NCI-H128 (cell line): ENCODE measurements at regions not wholly inside any gene's neighbourhood (a gene's known extent, or its start where the extent isn't known, plus 50 kb on each side); places are given as distances from the start of the nearest gene placed in this dataset.

Experiments used
- DNase-seq: peaks from one replicate; lab custom pipeline; 2025; ENCODE audit not compliant: unreplicated experiment; lab: John Stamatoyannopoulos, UW

DNA sequence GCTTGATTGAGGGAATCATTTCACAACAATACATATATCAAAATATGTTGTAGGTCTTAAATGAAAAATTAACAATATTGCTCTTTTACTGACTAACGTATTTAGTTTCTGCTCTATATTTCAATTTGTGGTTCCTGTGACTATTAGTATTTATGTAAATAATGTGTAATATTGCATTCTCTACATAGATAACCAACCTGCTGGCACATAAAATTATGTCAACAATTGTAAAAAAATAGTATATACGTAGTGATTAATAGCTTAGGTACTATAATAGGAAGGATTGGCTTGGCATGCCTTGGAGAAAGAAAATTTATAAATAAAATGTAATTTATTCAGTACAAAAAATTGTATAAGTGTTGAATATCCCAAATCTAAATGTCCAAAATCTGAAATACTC, 1336.1 kb downstream of the PCDH9 start:
- DNase-seq = no peak

DNA sequence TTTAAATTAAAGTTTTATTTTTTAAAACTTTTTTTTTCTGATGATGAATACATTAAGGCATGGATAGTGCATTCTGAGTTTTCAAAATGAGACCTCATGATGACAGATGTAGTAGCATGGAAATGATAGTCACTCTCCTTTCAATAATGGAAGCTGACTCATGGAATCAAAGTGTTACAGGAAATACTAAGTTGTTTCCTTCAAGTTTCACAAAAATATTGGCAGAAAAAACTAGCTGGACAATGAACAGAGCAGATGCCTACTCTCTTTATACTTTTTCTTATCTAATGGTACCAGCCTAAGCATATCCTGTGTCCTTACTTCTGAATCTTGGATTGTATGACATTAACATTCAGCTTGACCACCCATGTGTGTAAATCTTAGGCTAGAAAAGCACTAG, 1337.3 kb downstream of the PCDH9 start:
- DNase-seq = no peak

- no peak for DNase-seq
Measured at GRCh38 chr13:65889368-65889767, 1340.8 kb downstream of the PCDH9 start.

DNA sequence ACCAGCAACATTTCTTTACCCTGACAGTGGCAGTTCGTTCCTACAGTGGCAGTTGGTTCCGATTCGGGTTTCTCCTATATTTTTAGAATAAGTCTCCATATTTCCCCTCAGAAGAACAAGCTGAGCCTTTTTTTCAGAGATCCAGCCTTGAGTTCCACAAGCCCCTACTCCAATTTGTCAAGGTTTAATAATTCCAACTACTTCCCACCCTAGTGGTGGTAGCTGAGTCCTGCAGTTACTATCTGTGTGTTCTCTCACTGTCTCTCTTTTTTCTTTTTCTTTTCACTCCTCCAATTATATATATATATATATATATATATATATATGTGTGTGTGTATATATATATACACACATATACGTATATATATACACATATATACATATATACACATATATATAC, 1347.3 kb downstream of the PCDH9 start:
- DNase-seq = no peak

GRCh38 chr13:65881561-65882155, 1348.5 kb downstream of the PCDH9 start:
- no peak for DNase-seq

DNA sequence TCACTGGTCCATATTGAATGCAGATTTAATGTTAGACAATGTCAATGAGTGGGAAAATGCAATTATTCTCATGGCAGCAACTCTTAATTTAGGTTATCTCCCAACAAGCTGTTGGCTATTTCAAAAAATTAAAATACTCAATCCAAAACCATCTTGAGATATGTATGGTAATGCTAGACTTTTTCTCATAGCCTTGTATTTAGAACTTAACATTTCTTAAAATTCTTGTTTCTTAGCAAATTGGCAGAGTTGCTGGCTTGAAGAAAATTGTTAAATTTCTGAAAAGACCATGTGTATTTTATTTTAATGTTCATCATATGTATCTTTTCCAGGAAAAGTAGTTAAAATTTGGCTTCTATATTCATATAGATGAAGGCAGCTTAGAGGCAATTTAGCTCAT, 1355.1 kb downstream of the PCDH9 start:
- no peak for DNase-seq

GRCh38 chr13:65872448-65872847, 1357.7 kb downstream of the PCDH9 start:
- DNase-seq = no peak

- no peak for DNase-seq
Measured at GRCh38 chr13:65868884-65869283, 1361.3 kb downstream of the PCDH9 start.

- no peak for DNase-seq
Measured at GRCh38 chr13:65868099-65868498, 1362.0 kb downstream of the PCDH9 start.

- DNase-seq = no peak
Measured at GRCh38 chr13:65866138-65866537, 1364.0 kb downstream of the PCDH9 start.

- no peak for DNase-seq
Measured at GRCh38 chr13:65865206-65865605, 1364.9 kb downstream of the PCDH9 start.

GRCh38 chr13:65864039-65864438, 1366.1 kb downstream of the PCDH9 start:
- no peak for DNase-seq

- no peak for DNase-seq
Measured at GRCh38 chr13:65860306-65860705, 1369.8 kb downstream of the PCDH9 start.

- no peak for DNase-seq
Measured at GRCh38 chr13:65857942-65858565, 1372.1 kb downstream of the PCDH9 start.

DNA sequence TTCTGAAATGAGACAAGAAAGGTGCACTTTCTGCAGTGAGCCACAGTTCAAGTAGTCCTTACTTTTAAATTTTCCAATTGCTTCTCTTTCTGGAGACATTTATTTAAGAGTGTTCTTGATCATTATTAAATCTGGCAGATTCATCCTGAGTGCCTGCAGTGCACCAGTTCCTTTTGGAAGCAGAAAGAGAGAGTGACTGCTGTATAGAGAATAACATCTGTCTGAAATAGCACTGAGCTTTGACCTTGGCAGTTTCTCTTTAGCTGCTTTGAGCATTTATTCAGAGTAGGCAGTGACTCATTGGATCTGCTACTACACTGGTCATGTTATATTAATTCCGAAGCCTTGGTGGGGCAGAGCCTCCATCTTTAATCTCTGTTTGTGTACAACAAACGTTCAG, 1373.7 kb downstream of the PCDH9 start:
- DNase-seq = no peak

DNA sequence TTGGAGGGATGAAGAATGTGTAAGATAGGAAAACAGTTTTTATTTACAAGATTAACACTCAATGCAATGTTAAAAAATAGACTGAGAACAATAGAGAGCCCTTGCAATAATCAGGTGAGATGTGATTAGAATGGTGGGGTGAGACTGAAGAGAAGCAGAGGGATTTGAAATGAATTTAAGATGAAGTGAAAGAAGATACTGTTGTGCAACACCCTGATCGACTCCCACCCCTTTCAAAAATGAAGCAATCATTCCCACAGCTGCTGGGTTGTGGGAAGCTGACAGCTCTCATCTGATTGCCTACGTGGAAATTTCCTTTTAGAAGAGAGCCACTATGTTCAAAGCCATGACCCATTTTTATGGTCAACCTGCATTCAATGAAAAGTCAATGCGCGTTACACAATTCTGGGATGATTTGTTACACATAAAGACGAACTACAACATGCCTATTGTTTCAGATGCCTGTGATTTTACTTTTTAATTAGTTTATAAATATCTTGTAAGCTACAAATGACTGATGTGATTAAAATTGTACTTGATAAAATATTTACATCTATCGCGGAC, 1374.8 kb downstream of the PCDH9 start:
- no peak for DNase-seq

- no peak for DNase-seq
Measured at GRCh38 chr13:65854431-65854830, 1375.7 kb downstream of the PCDH9 start.

DNA sequence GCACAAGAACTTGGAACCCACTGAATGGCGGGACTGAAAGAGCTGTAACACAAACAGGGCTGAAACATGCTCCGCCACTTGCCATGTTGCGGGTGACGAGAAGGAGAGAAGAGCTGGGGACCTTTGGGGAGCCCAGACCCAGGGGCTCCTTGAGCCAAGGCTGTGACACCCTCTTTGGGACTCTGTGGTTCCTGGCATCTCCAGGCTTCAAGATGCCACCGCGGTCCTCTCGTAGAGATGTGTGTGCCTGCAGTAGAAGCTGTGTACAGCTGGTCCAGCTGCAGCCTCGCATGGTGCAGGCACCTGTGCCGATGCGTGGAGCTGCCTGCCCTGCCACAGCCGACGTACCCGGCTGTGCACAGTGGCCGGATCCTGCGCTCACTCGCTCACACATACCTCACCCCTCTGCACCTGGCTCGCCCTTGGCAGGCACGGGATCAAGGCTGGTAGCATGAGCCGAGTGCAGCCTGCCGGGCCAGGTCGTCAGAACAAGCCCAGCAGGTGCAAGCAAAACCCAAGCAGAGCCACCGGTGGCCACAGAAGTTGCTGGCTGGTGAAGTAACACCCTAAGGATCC, 1385.8 kb downstream of the PCDH9 start:
- no peak for DNase-seq

GRCh38 chr13:65843314-65843731, 1386.8 kb downstream of the PCDH9 start:
- DNase-seq = no peak

DNA sequence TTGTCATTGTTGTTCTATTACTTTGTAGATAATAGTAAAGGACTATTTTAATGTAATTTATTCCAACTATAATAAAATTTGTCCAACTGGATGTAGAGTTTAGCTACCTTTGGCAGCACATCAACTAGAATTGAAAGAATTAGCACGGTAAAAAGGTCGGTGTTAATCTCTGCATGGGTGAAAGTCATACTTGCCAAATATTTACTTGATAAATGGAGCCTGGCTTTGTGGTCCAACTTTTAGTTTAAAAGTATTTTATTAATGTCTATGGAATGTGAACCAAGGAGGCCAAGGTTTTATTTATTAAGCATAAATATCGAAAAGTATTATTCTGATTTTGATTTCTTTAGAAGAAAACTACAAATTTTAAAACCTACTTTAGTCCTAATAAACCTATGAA, 1389.0 kb downstream of the PCDH9 start:
- DNase-seq = no peak

DNA sequence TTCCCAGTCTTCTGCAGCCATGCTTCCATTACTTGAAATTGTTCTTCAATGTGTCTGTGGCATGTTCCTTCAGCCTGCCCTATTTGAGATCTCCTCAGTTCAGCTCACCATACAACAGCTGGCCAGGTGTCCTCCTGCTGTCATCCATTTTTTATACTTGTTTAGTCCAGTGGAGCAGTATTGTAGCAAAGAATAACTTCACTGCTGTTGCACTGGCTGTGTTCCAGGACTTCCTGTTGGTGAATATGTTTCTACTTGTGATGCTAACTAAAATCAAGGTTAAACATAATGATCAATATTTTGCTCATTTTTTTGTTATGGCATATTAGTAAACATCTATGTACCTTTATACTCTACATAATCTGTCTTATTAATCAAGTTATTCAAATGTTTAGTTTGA, 1394.1 kb downstream of the PCDH9 start:
- DNase-seq = no peak

DNA sequence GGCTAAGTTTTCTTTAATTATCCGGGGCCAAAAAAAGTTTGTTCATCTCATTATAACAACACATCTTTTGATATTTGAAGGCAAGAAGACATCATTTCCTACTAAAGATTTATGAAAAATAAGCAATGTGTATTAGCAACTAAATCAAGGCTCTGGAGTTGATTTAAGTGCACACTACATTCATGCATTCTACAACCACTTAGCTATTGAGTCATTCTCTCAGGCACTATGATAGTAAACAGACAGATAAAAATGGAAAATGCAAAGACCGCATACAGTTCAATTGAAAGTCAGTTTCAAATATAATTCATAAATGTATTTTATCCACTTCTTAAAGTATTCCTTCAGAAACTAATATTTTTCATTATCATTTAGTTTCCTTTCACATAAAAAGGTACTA, 1395.2 kb downstream of the PCDH9 start:
- no peak for DNase-seq
